T-helper 1 cell treated with Interleukin-12 subunit alpha and Interleukin-12 subunit beta and Interleukin-4 antibody, amounts not matched to agents 30 ng/mL and 1 ng/mL, for 36 hours (primary cell): ENCODE measurements at regions not wholly inside any gene's neighbourhood (a gene's known extent, or its start where the extent isn't known, plus 50 kb on each side); places are given as distances from the start of the nearest gene placed in this dataset.

ENCODE experiments used
- intact Hi-C: fragments of 100-400 bp; cut with micrococcal nuclease; formaldehyde crosslinking; loops from one replicate; pipeline ENCODE4 v1.15.1; 2024

GRCh38 chr6:163820745-163821458 lies 406.4 kb downstream of the QKI start:
- intact Hi-C loops = no loop called here

GRCh38 chr6:163820171-163820570 lies 405.7 kb downstream of the QKI start:
- intact Hi-C loops = no loop called here

DNA sequence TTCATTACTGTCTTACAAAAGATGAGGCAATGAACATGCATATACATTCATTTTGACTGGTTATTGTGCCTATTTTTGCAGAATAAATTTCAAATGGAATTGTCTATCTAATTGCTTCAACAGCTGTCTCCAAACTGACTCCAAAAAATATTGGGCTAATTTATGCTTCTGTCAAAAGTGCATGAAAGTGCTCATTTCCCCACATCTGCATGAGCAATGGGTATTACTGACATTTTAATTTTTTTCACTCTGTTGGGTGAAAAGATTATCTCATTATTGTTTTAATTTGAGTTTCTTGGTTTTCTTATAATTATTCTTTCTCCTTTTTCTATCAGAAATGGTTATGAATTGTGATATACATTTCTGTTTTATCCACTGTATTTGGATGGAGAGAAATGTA lies 404.2 kb downstream of the QKI start:
- intact Hi-C loops = no loop called here

GRCh38 chr6:163816441-163816840 lies 401.9 kb downstream of the QKI start:
- intact Hi-C loops = no loop called here

GRCh38 chr6:163815796-163816195 lies 401.3 kb downstream of the QKI start:
- intact Hi-C loops = no loop called here

GRCh38 chr6:163814494-163815364 lies 400.2 kb downstream of the QKI start:
- intact Hi-C loops = no loop called here

DNA sequence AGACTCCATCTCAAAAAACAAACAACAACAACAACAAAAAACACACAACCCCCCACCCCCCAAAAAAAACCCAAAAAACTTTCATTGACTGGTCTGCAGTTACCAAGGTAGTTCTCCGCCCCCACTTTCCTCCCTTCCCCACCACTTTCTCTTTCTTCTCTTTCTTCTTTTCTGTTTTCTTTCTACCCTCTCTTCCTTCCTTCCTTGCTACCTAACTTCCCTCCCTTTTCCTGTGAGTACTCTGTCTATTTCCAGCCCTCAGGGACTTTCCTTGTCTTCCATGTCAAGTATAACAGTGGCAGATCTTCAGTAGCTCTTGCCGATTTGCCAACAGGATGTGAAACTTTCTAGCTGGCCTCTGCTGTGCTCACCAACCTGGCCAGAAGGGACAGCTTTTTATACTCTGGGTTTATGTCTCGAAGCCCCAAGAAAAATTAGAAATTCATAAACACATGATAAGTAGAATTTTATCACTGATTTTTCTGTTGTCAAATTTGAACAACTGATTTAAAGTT lies 399.5 kb downstream of the QKI start:
- intact Hi-C loops = no loop called here

GRCh38 chr6:163811317-163811716 lies 396.8 kb downstream of the QKI start:
- intact Hi-C loops = no loop called here

- intact Hi-C loops = no loop called here
These were observed 394.8 kb downstream of the QKI start for GRCh38 chr6:163809364-163809763.

DNA sequence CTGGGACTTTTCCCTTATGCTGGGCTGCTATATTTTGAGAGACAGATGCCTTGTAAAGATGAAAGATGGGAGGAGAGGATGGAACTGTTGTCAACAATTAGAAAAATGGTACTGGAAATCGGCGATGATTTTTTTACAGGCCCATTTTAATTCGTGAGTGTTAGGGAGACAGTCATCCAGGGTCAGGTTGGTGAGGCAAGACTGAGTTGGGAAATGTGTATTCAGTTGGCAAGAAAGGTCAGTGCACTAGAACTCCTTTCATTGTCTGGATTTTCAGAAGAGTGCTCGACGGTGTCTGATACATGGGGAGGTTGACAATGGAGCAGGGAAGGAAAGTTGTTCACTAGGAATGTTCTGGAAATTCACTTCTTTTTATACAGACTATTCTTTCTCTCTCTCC lies 394.4 kb downstream of the QKI start:
- intact Hi-C loops = no loop called here

- intact Hi-C loops = no loop called here
These were observed 393.7 kb downstream of the QKI start for GRCh38 chr6:163808231-163808630.

- intact Hi-C loops = no loop called here
These were observed 392.4 kb downstream of the QKI start for GRCh38 chr6:163806755-163807499.

DNA sequence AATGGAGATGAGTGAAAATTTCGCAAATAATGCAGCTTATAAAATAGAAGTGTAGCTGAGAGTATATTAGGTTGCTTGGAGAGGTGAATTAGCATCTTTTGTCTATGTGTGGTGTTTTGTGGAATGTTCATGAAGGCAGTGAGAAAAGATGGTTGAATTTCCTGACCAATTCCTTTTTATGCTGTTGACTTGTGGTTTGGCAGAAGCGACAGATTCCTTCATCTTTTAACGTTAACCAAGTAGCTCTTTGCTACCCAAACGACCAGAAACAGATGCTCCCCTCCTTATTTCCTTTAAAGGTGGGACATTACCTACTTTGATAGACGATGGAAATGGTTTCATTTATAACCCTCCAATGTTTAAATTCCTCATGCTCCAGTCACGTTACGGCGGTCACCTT lies 390.5 kb downstream of the QKI start:
- intact Hi-C loops = no loop called here

DNA sequence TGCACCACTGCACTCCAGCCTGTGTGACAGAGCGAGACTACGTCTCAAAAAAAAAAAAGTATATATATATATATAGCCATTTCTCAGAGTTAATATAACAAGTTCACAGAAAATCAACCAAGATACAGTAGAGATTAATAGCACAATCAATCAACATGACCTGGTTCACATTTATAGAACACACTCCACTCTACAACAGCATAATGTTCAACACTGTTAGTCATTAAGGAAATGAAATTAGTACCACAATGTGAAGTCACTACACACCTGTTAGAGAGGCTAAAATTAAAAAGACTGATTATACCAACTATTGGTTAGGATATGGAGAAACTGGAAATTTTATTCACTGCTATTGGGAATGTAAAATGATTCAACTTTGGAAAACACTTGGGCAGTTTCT lies 387.7 kb downstream of the QKI start:
- intact Hi-C loops = no loop called here

GRCh38 chr6:163797296-163797845 lies 382.9 kb downstream of the QKI start:
- intact Hi-C loops = no loop called here

- intact Hi-C loops = loop anchor here (1.0 kb wide), 1 partner anchor 42 kb away; no protein-coding TSS in a partner anchor
These were observed 378.8 kb downstream of the QKI start for GRCh38 chr6:163793011-163793983.

DNA sequence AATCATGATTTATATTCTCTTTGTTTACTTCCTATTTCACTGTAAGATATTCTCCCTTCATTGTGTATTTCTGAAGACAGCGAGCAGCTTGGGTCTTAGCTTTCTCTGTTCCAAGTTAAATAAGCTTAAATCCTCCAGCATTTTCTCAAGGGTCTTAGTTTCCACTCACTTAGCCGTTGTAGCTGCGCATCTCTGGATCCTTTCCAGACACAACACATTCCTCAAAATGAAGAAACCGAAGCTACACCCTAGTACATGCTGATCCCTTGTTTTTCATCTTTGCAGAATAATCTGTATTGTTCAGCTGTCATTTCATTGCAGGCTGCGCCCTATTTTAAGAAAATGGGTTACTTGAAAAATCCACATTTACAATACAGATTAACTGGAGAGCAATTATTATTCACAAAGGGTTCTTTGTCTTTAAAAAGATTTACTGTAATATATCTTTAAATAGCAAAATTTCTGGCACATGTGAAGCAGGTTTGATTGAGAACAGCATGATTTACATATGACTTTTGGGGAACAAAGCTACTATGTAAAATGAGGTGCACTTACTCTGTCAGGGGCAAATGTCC lies 375.8 kb downstream of the QKI start:
- intact Hi-C loops = no loop called here

GRCh38 chr6:163789199-163789810 lies 374.8 kb downstream of the QKI start:
- intact Hi-C loops = no loop called here

- intact Hi-C loops = no loop called here
These were observed 372.6 kb downstream of the QKI start for GRCh38 chr6:163786995-163787671.
